Uterus (tissue), 3 donors: ENCODE measurements at regions not wholly inside any gene's neighbourhood (a gene's known extent, or its start where the extent isn't known, plus 50 kb on each side); places are given as distances from the start of the nearest gene placed in this dataset.

Source experiments
- DNase-seq, 2 donors: peaks; one replicate each; pipeline ENCODE4 v3.0.0-alpha.2; 2019 to 2020
- H3K27ac ChIP-seq, 2 donors: fragments of 200-600 bp; sonication (generic); 1 replicate in 1 of 2; 2 replicates in 1 of 2; pipeline ENCODE4 v1.5.1; 2016 to 2018
- H3K27me3 ChIP-seq, 2 donors: fragments of 200-600 bp; sonication (generic); one replicate each; pipeline ENCODE4 v1.5.1; 2018 to 2019; ENCODE audit warnings: control low read depth in 1 of 2
- H3K36me3 ChIP-seq, 2 donors: fragments of 200-600 bp; sonication (generic); one replicate each; pipeline ENCODE4 v1.5.1; 2019; ENCODE audit warnings: control low read depth in 1 of 2
- H3K4me1 ChIP-seq, 2 donors: fragments of 200-600 bp; sonication (generic); one replicate each; pipeline ENCODE4 v1.5.1; 2018 to 2019; ENCODE audit warnings: control low read depth in 1 of 2
- H3K4me3 ChIP-seq, 2 donors: fragments of 200-600 bp; sonication (generic); 1 replicate in 1 of 2; 2 replicates in 1 of 2; pipeline ENCODE4 v1.5.1; 2018 to 2019; ENCODE audit warnings: mild to moderate bottlenecking in 1 of 2
- H3K9me3 ChIP-seq, 2 donors: fragments of 200-600 bp; sonication (generic); one replicate each; pipeline ENCODE4 v1.5.1; 2019; ENCODE audit warnings: control low read depth in 1 of 2
- CTCF ChIP-seq, 4 experiments: fragments of 200-600 bp in 2 of 4; fragments of 450-650 bp in 2 of 4; sonication (generic) in 2 of 4; IDR thresholded peaks; one replicate each; pipeline ENCODE4 v1.5.1; 2016 to 2019; ENCODE audit warnings: antibody characterized with exemption in 4 of 4, mild to moderate bottlenecking in 2 of 4, moderate library complexity in 1 of 4
- POLR2A ChIP-seq, 2 donors: fragments of 450-650 bp; IDR thresholded peaks; one replicate each; pipeline ENCODE4 v1.6.1; 2016; ENCODE audit warnings: antibody characterized with exemption in 2 of 2, mild to moderate bottlenecking in 1 of 2, moderate library complexity in 1 of 2
- intact Hi-C: fragments of 100-400 bp; cut with DNase I; formaldehyde crosslinking; loops from one replicate; pipeline ENCODE4 v1.15.1; 2023; ENCODE audit warnings: low total_unique reads
- donor health status: DM: yes; HTN: yes; CAD: no.

- H3K27me3 ChIP-seq, result no peaks in the 10 kb centered on the region
- intact Hi-C loops, result no loop called here
- no peaks in the 10 kb centered on the region for H3K9me3 ChIP-seq
- no peak for TF ChIP-seq CTCF (IDR thresholded peaks at IDR 0.05)
- TF ChIP-seq POLR2A (IDR thresholded peaks at IDR 0.05), result no peak
- no peaks in the 10 kb centered on the region for H3K4me1 ChIP-seq
- H3K27ac ChIP-seq, result no peak overlapping the region
- no peaks in the 10 kb centered on the region for H3K36me3 ChIP-seq
- no peak overlapping the region for H3K4me3 ChIP-seq
- DNase-seq, result no peak
These were observed 472.6 kb upstream of the DEPDC1 start for GRCh38 chr1:68969441-68969840.

GRCh38 chr1:68970571-68970970 lies 473.7 kb upstream of the DEPDC1 start:
- no peaks in the 10 kb centered on the region for H3K9me3 ChIP-seq
- no peak for TF ChIP-seq CTCF (IDR thresholded peaks at IDR 0.05)
- TF ChIP-seq POLR2A (IDR thresholded peaks at IDR 0.05), result no peak
- H3K4me1 ChIP-seq, result no peaks in the 10 kb centered on the region
- H3K36me3 ChIP-seq, result no peaks in the 10 kb centered on the region
- no peak for DNase-seq
- H3K4me3 ChIP-seq, result no peak overlapping the region
- intact Hi-C loops, result no loop called here
- H3K27ac ChIP-seq, result no peak overlapping the region
- H3K27me3 ChIP-seq, result no peaks in the 10 kb centered on the region

DNA sequence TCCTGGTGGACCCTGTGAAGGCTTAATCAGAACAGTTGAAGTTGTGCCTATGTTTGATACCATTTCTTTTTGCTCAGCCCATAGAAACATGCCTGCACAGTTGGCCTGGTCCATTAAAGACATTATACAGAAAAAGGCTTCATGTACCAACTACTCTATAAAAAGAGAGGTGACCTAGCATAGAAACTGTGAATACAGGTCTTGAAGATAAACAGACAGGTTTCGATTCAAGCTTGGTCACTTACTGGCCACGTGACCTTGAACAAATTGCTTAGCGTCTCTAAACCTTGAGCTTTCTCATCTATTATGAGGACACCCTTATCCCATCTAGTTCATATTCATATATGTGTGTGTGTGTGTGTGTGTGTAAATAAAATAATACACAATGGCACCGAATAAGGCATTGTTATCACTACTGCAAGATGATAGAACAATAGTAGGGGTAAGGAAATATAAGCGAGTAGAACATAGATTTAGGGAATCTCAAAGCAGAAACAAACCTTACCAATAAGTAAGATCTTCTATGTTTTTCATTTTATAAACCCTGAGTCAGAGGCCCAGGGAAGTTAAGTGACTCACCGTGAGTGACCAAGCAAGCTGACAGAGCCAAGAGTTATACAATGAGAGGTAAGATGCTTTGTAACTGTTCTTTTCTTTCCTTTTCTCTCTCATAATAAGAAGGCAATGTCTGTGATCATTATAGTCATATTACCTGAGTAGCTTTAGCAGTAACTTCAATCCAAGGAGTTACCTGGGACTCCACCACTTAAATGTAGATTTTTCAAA lies 476.8 kb upstream of the DEPDC1 start:
- Histone ChIP-seq H3K27ac (peak overlapping the region in 1 of 2 donors; percentile 9), H3K27me3 (no peaks in the 10 kb centered on the region), H3K4me1 (no peaks in the 10 kb centered on the region), H3K9me3 (no peaks in the 10 kb centered on the region), H3K36me3 (no peaks in the 10 kb centered on the region), H3K4me3 (no peak overlapping the region)
- intact Hi-C loops, result no loop called here
- no peak for DNase-seq
- no peak for TF ChIP-seq POLR2A (IDR thresholded peaks at IDR 0.05)
- no peak for TF ChIP-seq CTCF (IDR thresholded peaks at IDR 0.05)

DNA sequence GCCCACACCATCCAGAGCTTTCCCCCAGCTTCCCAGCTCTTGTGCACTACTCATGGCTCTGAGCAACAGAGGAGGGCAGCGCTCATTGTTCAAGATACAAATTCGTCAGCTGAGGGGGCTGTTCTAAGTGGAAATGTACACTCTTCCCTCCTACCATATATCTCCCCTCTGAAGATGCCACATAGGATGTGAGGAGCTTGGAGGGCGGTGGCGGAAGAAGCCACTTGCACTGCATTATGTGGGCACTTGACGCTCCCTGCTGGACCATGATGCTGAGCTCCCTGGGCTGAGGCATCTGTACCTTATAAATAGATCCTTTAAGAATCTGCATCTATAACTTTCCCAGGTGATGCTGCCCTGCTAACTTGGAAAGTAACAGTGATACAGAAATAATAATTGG lies 477.6 kb upstream of the DEPDC1 start:
- no peaks in the 10 kb centered on the region for H3K27me3 ChIP-seq
- H3K36me3 ChIP-seq, result no peaks in the 10 kb centered on the region
- peak overlapping the region in 1 of 2 donors; percentile 9 for H3K27ac ChIP-seq
- intact Hi-C loops, result no loop called here
- H3K9me3 ChIP-seq, result no peaks in the 10 kb centered on the region
- H3K4me1 ChIP-seq, result no peaks in the 10 kb centered on the region
- no peak for DNase-seq
- TF ChIP-seq CTCF (IDR thresholded peaks at IDR 0.05) (no peak), POLR2A (IDR thresholded peaks at IDR 0.05) (no peak)
- no peak overlapping the region for H3K4me3 ChIP-seq

GRCh38 chr1:68975212-68975933 lies 478.5 kb upstream of the DEPDC1 start:
- TF ChIP-seq POLR2A (IDR thresholded peaks at IDR 0.05) (no peak), CTCF (IDR thresholded peaks at IDR 0.05) (no peak)
- Histone ChIP-seq H3K27me3 (no peaks in the 10 kb centered on the region), H3K9me3 (no peaks in the 10 kb centered on the region), H3K36me3 (no peaks in the 10 kb centered on the region), H3K4me1 (no peaks in the 10 kb centered on the region), H3K27ac (peak overlapping the region; percentile 35 to 36), H3K4me3 (no peak overlapping the region)
- DNase-seq, result no peak
- intact Hi-C loops, result no loop called here
